ENCODE measurements at regions not wholly inside any gene's neighbourhood (a gene's known extent, or its start where the extent isn't known, plus 50 kb on each side); places are given as distances from the start of the nearest gene placed in this dataset.

GRCh38 chr3:116618930-116619329, 90.6 kb upstream of the TUSC7 start:
- H4K20me1 ChIP-seq (ENCODE audit: insufficient read depth, low read length): no peaks in the 10 kb centered on the region
- H3K4me3 ChIP-seq (replicated peaks in 1 of 3; ENCODE audit: insufficient read depth in 1 of 3, low read depth in 2 of 3, low read length in 3 of 3): no peak overlapping the region
- H3K27me3 ChIP-seq (ENCODE audit: control insufficient read depth in 1 of 2, insufficient read depth in 2 of 2, low read length in 2 of 2): no peaks in the 10 kb centered on the region
- H3K4me1 ChIP-seq (ENCODE audit: insufficient read depth, low read length): no peaks in the 10 kb centered on the region
- BruUV-seq (replicated peaks): no TSS peak
- H3K9ac ChIP-seq (ENCODE audit: insufficient read depth, low read depth, low read length): no peak overlapping the region
- ChIA-PET POLR2A (no interaction called here), CTCF (ENCODE audit: low intra/inter-chr PET ratio, low total read pairs) (no interaction called here)
- no peak for ATAC-seq
- no peaks in the 10 kb centered on the region for H3K79me2 ChIP-seq (ENCODE audit: insufficient read depth, low read length)
- DNase-seq (ENCODE audit: low spot score): no peak
- FAIRE-seq: no peak
- no peaks in the 10 kb centered on the region for H3K36me3 ChIP-seq (replicated peaks in 1 of 2; ENCODE audit: control insufficient read depth in 1 of 2, insufficient read depth in 2 of 2, low read length in 2 of 2)
- intact Hi-C loops (cut with micrococcal nuclease; ENCODE audit: unreplicated experiment): no loop called here
- WGBS (ENCODE audit: low lambda C conversion rate): 3% methylated on average over 2 of the region's 2 CpGs
- in situ Hi-C loops (cut with HindIII; ENCODE audit: extremely low pct_ligation_motif_present, low pct_unique_long_range_greater_than_20kb): no loop called here
- no peak overlapping the region for H2AFZ ChIP-seq (ENCODE audit: low read length)
- no peak overlapping the region for H3K27ac ChIP-seq (ENCODE audit: extremely low read length, insufficient read depth, low read length)
- no peak overlapping the region for H3K4me2 ChIP-seq (ENCODE audit: low read depth, low read length)
- H3K9me3 ChIP-seq (ENCODE audit: low read length): peaks cover 26% of the 10 kb centered on the region; the same call in 1 of the 2 replicates
- TF ChIP-seq NAIF1 (CRISPR knock-in tag; IDR thresholded peaks at IDR 0.05; ENCODE audit: borderline replicate concordance) (no peak), IRF2 (CRISPR knock-in tag; IDR thresholded peaks at IDR 0.05) (no peak), NFE2L1 (CRISPR knock-in tag; IDR thresholded peaks at IDR 0.05; ENCODE audit: borderline replicate concordance) (no peak), PHF21A (CRISPR knock-in tag; IDR thresholded peaks at IDR 0.05) (no peak), KLF15 (CRISPR knock-in tag; IDR thresholded peaks at IDR 0.05; ENCODE audit: borderline replicate concordance) (no peak), ATF3 (CRISPR knock-in tag; IDR thresholded peaks at IDR 0.05) (no peak), NFKB2 (CRISPR knock-in tag; IDR thresholded peaks at IDR 0.05; ENCODE audit: borderline replicate concordance) (no peak), ZNF556 (CRISPR knock-in tag; IDR thresholded peaks at IDR 0.05; ENCODE audit: borderline replicate concordance) (no peak), ZXDC (CRISPR knock-in tag; IDR thresholded peaks at IDR 0.05) (no peak), AFF4 (CRISPR knock-in tag; IDR thresholded peaks at IDR 0.05) (no peak), ZNF292 (CRISPR knock-in tag; IDR thresholded peaks at IDR 0.05; ENCODE audit: borderline replicate concordance, low read depth) (no peak), ZFP90 (CRISPR knock-in tag; IDR thresholded peaks at IDR 0.05; ENCODE audit: borderline replicate concordance) (no peak), RXRA (CRISPR knock-in tag; IDR thresholded peaks at IDR 0.05) (no peak), FOSL1 (CRISPR knock-in tag; IDR thresholded peaks at IDR 0.05; ENCODE audit: borderline replicate concordance) (no peak), ATF4 (CRISPR knock-in tag; IDR thresholded peaks at IDR 0.05) (no peak)
- TF ChIP-seq, protein P1, sequence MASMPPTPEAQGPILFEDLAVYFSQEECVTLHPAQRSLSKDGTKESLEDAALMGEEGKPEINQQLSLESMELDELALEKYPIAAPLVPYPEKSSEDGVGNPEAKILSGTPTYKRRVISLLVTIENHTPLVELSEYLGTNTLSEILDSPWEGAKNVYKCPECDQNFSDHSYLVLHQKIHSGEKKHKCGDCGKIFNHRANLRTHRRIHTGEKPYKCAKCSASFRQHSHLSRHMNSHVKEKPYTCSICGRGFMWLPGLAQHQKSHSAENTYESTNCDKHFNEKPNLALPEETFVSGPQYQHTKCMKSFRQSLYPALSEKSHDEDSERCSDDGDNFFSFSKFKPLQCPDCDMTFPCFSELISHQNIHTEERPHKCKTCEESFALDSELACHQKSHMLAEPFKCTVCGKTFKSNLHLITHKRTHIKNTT (CRISPR knock-in tag; IDR thresholded peaks at IDR 0.05): no peak
